HEK293T (cell line): ENCODE measurements at regions not wholly inside any gene's neighbourhood (a gene's known extent, or its start where the extent isn't known, plus 50 kb on each side); places are given as distances from the start of the nearest gene placed in this dataset.
"Not testable (repeated sequence)": the region's sequence is repeated elsewhere in the genome, so short reads cannot be mapped to it uniquely, and the experiment has no call there.

ENCODE experiments used
- ARNT ChIP-seq: fragments of 450-650 bp; IDR thresholded peaks from 2 replicates; pipeline ENCODE4 v1.6.1; 2017; ENCODE audit warnings: mild to moderate bottlenecking
- ELF4 ChIP-seq: fragments of 450-650 bp; IDR thresholded peaks from 2 replicates; pipeline ENCODE4 v1.6.1; 2017; ENCODE audit warnings: antibody characterized with exemption
- FOXA1 ChIP-seq: fragments of 450-650 bp; IDR thresholded peaks from 2 replicates; pipeline ENCODE4 v1.6.1; 2016; ENCODE audit warnings: mild to moderate bottlenecking
- FOXK2 ChIP-seq: fragments of 450-650 bp; IDR thresholded peaks from 2 replicates; pipeline ENCODE4 v1.6.1; 2016; ENCODE audit warnings: mild to moderate bottlenecking
- FOXM1 ChIP-seq: fragments of 450-650 bp; IDR thresholded peaks from 2 replicates; pipeline ENCODE4 v1.6.1; 2017; ENCODE audit warnings: mild to moderate bottlenecking, borderline replicate concordance
- SP1 ChIP-seq: fragments of 450-650 bp; IDR thresholded peaks from 2 replicates; pipeline ENCODE4 v1.6.1; 2017

DNA sequence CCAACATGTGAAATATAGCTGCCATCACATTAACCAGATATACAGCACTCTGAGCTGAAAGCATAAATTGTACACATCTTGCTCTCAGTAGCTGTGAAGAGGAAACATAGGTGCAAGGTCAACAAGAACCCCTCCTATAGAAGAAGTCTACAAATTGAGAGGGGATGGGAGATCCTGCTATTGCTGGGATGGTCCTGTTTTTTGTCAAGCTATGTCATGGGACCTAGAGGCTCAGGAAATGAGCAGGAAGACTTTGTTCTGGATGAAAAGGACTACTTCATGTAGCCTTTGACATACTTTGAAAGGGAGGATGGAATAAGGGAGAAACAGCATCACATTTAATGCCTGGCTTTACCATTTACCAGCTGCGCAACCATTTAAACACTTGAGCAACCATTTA, 688.8 kb downstream of the TTLL7 start:
- TF ChIP-seq ELF4, FOXM1, ARNT, FOXA1, FOXK2, SP1: not testable (repeated sequence)
